ENCODE measurements at regions not wholly inside any gene's neighbourhood (a gene's known extent, or its start where the extent isn't known, plus 50 kb on each side); places are given as distances from the start of the nearest gene placed in this dataset.

GRCh38 chr9:79512251-79512650 lies 59.5 kb upstream of the TLE4 start:
- no peak for DNase-seq (ENCODE audit: low read depth)
